Activated T-cell treated with anti-CD3 and anti-CD28 coated beads, Interleukin-2, amount 50 U/mL, for 24 hours (primary cell): ENCODE measurements at regions not wholly inside any gene's neighbourhood (a gene's known extent, or its start where the extent isn't known, plus 50 kb on each side); places are given as distances from the start of the nearest gene placed in this dataset.

Experiments
- DNase-seq: peaks from one replicate; pipeline ENCODE4 v3.0.0-alpha.2; 2020
- H3K27ac Mint-ChIP-seq: 2 replicates; pipeline ENCODE4 v1.8.0; 2020; ENCODE audit warnings: mild to moderate bottlenecking, mixed read lengths
- H3K27me3 Mint-ChIP-seq: 2 replicates; pipeline ENCODE4 v1.8.0; 2020; ENCODE audit warnings: mixed read lengths
- H3K36me3 Mint-ChIP-seq: 2 replicates; pipeline ENCODE4 v1.8.0; 2020; ENCODE audit warnings: low read depth, mixed read lengths
- H3K4me1 Mint-ChIP-seq: 2 replicates; pipeline ENCODE4 v1.8.0; 2020; ENCODE audit warnings: low read depth, mixed read lengths
- H3K4me3 Mint-ChIP-seq: 2 replicates; pipeline ENCODE4 v1.8.0; 2020; ENCODE audit warnings: mild to moderate bottlenecking, moderate library complexity, mixed read lengths
- H3K9me3 Mint-ChIP-seq: 2 replicates; pipeline ENCODE4 v1.8.0; 2020; ENCODE audit warnings: mixed read lengths

DNA sequence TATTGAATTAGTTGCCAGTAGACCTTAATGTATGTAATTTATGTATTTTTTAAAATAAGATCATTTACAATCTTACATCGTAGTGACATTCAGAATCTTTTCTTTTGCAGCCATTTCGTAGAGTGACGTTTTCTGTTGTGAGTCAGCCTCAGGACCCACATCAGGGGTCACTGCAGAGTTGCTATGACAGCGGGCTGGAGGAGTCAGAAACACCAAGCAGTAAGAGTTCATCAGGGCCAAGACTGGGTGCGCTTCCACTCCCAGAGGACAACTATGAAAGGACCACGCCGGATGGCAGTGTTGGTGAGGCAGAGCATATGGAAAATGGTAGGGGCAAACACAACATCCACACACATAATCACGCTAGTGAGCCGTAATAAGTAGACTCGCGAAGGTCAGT is 199.9 kb downstream of the PCDH7 start:
- no peak for DNase-seq
- Mint-ChIP-seq H3K4me3 (no peak overlapping the region), H3K27me3 (no peaks in the 10 kb centered on the region), H3K36me3 (no peaks in the 10 kb centered on the region), H3K9me3 (peaks cover 16% of the 10 kb centered on the region), H3K27ac (no peak overlapping the region), H3K4me1 (no peaks in the 10 kb centered on the region)

DNA sequence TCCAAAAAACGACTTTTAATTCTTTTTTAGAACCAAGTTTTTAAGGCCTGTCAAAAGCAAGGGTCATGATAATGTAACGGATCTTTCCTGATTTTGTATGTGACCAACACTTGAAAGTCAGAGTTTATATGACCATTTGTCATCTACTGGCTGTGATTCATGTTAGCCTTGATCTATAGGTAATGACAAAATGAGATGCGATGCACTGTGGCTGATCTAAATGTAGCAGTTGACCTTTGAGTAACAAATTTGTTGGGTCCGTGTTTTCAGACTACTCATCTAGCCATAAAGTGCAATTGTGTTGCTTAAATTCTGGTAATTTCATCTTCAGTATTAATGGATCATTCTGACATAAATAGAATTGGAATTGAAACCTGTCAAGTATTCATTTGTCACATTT is 202.5 kb downstream of the PCDH7 start:
- H3K27me3 Mint-ChIP-seq = no peaks in the 10 kb centered on the region
- no peaks in the 10 kb centered on the region for H3K36me3 Mint-ChIP-seq
- H3K27ac Mint-ChIP-seq = no peak overlapping the region
- DNase-seq = no peak
- no peak overlapping the region for H3K4me3 Mint-ChIP-seq
- H3K9me3 Mint-ChIP-seq = peaks cover 8% of the 10 kb centered on the region
- no peaks in the 10 kb centered on the region for H3K4me1 Mint-ChIP-seq

GRCh38 chr4:30924495-30924894 is 204.3 kb downstream of the PCDH7 start:
- Mint-ChIP-seq H3K4me1 (no peaks in the 10 kb centered on the region), H3K9me3 (peaks cover 4% of the 10 kb centered on the region), H3K36me3 (no peaks in the 10 kb centered on the region), H3K27me3 (no peaks in the 10 kb centered on the region), H3K27ac (no peak overlapping the region), H3K4me3 (no peak overlapping the region)
- no peak for DNase-seq

- Mint-ChIP-seq H3K27me3 (no peaks in the 10 kb centered on the region), H3K4me1 (no peaks in the 10 kb centered on the region), H3K4me3 (no peak overlapping the region), H3K27ac (no peak overlapping the region), H3K9me3 (peaks cover 2% of the 10 kb centered on the region), H3K36me3 (no peaks in the 10 kb centered on the region)
- no peak for DNase-seq
These were observed 209.5 kb downstream of the PCDH7 start for GRCh38 chr4:30929649-30930048.

DNA sequence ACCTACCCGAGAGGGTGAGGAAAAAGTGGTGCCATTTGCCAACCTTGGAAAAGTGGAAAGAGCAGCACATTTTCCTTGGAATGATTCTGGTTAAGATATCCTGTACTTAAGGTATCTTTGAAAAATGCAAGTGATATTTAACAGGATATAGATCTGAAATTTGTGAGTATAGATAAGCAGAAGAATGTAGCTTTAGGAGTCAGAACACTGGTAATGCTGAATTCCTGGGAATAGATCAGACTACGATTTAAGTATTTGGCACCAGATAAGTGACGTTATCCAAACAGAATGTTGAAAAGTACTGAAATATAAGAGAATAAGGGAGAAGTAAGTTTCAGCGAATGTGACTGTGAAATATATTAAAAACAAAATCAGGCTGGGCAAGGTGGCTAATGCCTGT is 210.1 kb downstream of the PCDH7 start:
- no peak overlapping the region for H3K4me3 Mint-ChIP-seq
- no peaks in the 10 kb centered on the region for H3K27me3 Mint-ChIP-seq
- no peak for DNase-seq
- H3K9me3 Mint-ChIP-seq = no peaks in the 10 kb centered on the region
- H3K36me3 Mint-ChIP-seq = no peaks in the 10 kb centered on the region
- no peaks in the 10 kb centered on the region for H3K4me1 Mint-ChIP-seq
- no peak overlapping the region for H3K27ac Mint-ChIP-seq

DNA sequence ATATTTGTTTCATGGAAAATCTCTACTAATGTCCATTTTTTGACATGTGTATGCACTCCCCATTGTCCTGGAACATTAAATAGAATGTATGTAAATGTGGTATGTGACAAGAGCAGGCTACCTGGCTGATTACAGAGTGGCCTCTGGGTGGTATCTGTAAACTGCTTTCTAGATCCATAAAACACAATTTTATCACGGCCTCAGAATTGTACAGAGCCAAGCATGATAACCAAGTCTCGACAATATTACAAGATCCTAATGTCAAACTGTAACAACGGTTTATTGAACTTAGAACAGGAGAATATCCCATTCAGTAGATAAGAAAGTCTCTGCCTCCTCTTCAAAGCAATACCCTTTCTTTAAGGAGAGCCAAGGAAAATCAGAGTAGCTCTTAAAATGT is 212.4 kb downstream of the PCDH7 start:
- Mint-ChIP-seq H3K36me3 (no peaks in the 10 kb centered on the region), H3K9me3 (no peaks in the 10 kb centered on the region), H3K4me3 (no peak overlapping the region), H3K4me1 (no peaks in the 10 kb centered on the region), H3K27ac (no peak overlapping the region), H3K27me3 (no peaks in the 10 kb centered on the region)
- no peak for DNase-seq

GRCh38 chr4:30939069-30939468 is 218.9 kb downstream of the PCDH7 start:
- no peaks in the 10 kb centered on the region for H3K4me1 Mint-ChIP-seq
- no peak overlapping the region for H3K27ac Mint-ChIP-seq
- no peaks in the 10 kb centered on the region for H3K27me3 Mint-ChIP-seq
- DNase-seq = no peak
- H3K4me3 Mint-ChIP-seq = no peak overlapping the region
- peaks cover 3% of the 10 kb centered on the region for H3K9me3 Mint-ChIP-seq
- no peaks in the 10 kb centered on the region for H3K36me3 Mint-ChIP-seq

- Mint-ChIP-seq H3K4me3 (no peak overlapping the region), H3K36me3 (no peaks in the 10 kb centered on the region), H3K27me3 (no peaks in the 10 kb centered on the region), H3K4me1 (no peaks in the 10 kb centered on the region), H3K27ac (no peak overlapping the region), H3K9me3 (peaks cover 5% of the 10 kb centered on the region)
- no peak for DNase-seq
These were observed 219.5 kb downstream of the PCDH7 start for GRCh38 chr4:30939684-30940083.

- H3K4me1 Mint-ChIP-seq = no peaks in the 10 kb centered on the region
- H3K9me3 Mint-ChIP-seq = peaks cover 5% of the 10 kb centered on the region
- no peaks in the 10 kb centered on the region for H3K27me3 Mint-ChIP-seq
- no peaks in the 10 kb centered on the region for H3K36me3 Mint-ChIP-seq
- H3K27ac Mint-ChIP-seq = no peak overlapping the region
- no peak for DNase-seq
- H3K4me3 Mint-ChIP-seq = no peak overlapping the region
These were observed 221.5 kb downstream of the PCDH7 start for GRCh38 chr4:30941641-30942040.

GRCh38 chr4:30943356-30943755 is 223.2 kb downstream of the PCDH7 start:
- no peak for DNase-seq
- no peak overlapping the region for H3K4me3 Mint-ChIP-seq
- H3K27me3 Mint-ChIP-seq = no peaks in the 10 kb centered on the region
- no peak overlapping the region for H3K27ac Mint-ChIP-seq
- no peaks in the 10 kb centered on the region for H3K4me1 Mint-ChIP-seq
- H3K9me3 Mint-ChIP-seq = peaks cover 7% of the 10 kb centered on the region
- no peaks in the 10 kb centered on the region for H3K36me3 Mint-ChIP-seq

GRCh38 chr4:30945586-30945985 is 225.4 kb downstream of the PCDH7 start:
- Mint-ChIP-seq H3K4me3 (no peak overlapping the region), H3K4me1 (no peaks in the 10 kb centered on the region), H3K27me3 (no peaks in the 10 kb centered on the region), H3K9me3 (peaks cover 4% of the 10 kb centered on the region), H3K27ac (no peak overlapping the region), H3K36me3 (no peaks in the 10 kb centered on the region)
- DNase-seq = no peak

DNA sequence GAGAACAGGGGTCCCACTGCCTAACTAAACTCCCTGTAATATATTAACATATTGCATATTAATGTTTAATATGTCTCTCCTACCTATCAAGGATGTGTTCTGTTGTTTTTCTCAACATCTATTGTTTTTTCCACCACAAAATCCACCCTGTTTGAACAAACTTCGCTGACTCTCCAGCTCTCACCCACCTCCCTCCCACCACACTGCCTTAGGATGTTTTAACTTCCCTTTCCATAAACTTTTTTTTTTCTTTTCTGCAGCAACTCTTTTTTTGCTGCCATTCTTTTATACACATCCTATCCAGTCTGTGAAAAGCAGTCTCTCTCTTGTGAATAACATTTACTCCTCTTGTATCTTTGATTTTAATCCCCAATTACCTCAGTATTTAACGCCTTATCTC is 226.1 kb downstream of the PCDH7 start:
- H3K36me3 Mint-ChIP-seq = no peaks in the 10 kb centered on the region
- DNase-seq = no peak
- no peaks in the 10 kb centered on the region for H3K4me1 Mint-ChIP-seq
- no peaks in the 10 kb centered on the region for H3K27me3 Mint-ChIP-seq
- H3K4me3 Mint-ChIP-seq = no peak overlapping the region
- peaks cover 4% of the 10 kb centered on the region for H3K9me3 Mint-ChIP-seq
- H3K27ac Mint-ChIP-seq = no peak overlapping the region

GRCh38 chr4:30948653-30949052 is 228.5 kb downstream of the PCDH7 start:
- DNase-seq = no peak
- Mint-ChIP-seq H3K4me1 (no peaks in the 10 kb centered on the region), H3K36me3 (no peaks in the 10 kb centered on the region), H3K27ac (no peak overlapping the region), H3K9me3 (peaks cover 4% of the 10 kb centered on the region), H3K4me3 (no peak overlapping the region), H3K27me3 (no peaks in the 10 kb centered on the region)

- Mint-ChIP-seq H3K36me3 (no peaks in the 10 kb centered on the region), H3K4me3 (no peak overlapping the region), H3K27me3 (no peaks in the 10 kb centered on the region), H3K9me3 (peaks cover 4% of the 10 kb centered on the region), H3K27ac (no peak overlapping the region), H3K4me1 (no peaks in the 10 kb centered on the region)
- no peak for DNase-seq
These were observed 230.6 kb downstream of the PCDH7 start for GRCh38 chr4:30950737-30951136.

GRCh38 chr4:30952526-30953219 is 232.5 kb downstream of the PCDH7 start:
- peaks cover 2% of the 10 kb centered on the region for H3K9me3 Mint-ChIP-seq
- no peak overlapping the region for H3K27ac Mint-ChIP-seq
- H3K27me3 Mint-ChIP-seq = no peaks in the 10 kb centered on the region
- H3K4me3 Mint-ChIP-seq = no peak overlapping the region
- H3K4me1 Mint-ChIP-seq = no peaks in the 10 kb centered on the region
- no peaks in the 10 kb centered on the region for H3K36me3 Mint-ChIP-seq
- no peak for DNase-seq

- no peak for DNase-seq
- Mint-ChIP-seq H3K9me3 (peaks cover 2% of the 10 kb centered on the region), H3K27ac (no peak overlapping the region), H3K4me3 (no peak overlapping the region), H3K4me1 (no peaks in the 10 kb centered on the region), H3K27me3 (no peaks in the 10 kb centered on the region), H3K36me3 (no peaks in the 10 kb centered on the region)
These were observed 233.6 kb downstream of the PCDH7 start for GRCh38 chr4:30953799-30954198.
